Stromal cell of bone marrow (primary cell): ENCODE measurements at regions not wholly inside any gene's neighbourhood (a gene's known extent, or its start where the extent isn't known, plus 50 kb on each side); places are given as distances from the start of the nearest gene placed in this dataset.

Experiments
- DNase-seq: peaks from one replicate; pipeline ENCODE4 v3.0.0-alpha.2; 2012; ENCODE audit warnings: low read depth

DNA sequence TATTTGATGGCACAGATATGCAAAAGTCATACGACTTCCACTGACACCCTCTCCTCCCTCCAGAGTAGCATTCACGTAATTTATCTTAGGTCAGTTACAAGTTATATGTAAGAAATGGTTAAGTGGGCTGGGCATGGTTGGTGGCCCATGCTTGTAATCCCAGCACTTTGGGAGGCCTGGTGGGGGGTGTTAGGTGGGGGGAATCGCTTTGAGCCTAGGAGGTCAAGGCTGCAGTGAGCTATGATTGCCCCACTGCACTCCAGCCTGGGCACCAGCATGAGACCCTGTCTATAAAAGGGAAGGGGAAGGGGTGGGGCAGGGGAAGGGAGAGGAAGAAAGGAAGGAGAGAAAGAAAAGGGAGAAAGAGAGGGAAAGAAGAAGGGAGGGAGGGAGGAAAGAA is 202.8 kb downstream of the AUH start:
- DNase-seq: no peak

- no peak for DNase-seq
These were observed 202.0 kb downstream of the AUH start for GRCh38 chr9:91159664-91160121.

DNA sequence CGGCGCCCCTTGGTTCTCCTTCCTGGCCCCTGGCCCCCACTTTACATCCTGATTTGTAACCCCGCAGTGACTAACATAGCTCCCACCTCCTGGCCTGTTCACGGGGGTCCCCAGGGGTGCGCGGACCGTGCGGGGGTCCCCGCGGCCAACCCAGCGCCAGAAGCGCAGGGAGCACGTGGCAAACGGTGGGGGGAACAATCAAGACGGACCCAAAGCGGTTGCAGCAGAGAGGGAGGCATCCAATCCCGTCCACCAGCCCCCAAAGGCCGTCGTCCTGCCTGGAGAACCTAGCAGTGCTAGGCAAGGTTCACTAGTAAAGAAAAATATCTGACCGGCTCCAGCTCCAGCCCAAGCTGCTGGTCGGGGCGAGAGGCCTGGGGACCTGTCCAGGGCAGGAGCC is 201.5 kb downstream of the AUH start:
- DNase-seq: no peak

GRCh38 chr9:91160599-91161464 is 200.9 kb downstream of the AUH start:
- no peak for DNase-seq

DNA sequence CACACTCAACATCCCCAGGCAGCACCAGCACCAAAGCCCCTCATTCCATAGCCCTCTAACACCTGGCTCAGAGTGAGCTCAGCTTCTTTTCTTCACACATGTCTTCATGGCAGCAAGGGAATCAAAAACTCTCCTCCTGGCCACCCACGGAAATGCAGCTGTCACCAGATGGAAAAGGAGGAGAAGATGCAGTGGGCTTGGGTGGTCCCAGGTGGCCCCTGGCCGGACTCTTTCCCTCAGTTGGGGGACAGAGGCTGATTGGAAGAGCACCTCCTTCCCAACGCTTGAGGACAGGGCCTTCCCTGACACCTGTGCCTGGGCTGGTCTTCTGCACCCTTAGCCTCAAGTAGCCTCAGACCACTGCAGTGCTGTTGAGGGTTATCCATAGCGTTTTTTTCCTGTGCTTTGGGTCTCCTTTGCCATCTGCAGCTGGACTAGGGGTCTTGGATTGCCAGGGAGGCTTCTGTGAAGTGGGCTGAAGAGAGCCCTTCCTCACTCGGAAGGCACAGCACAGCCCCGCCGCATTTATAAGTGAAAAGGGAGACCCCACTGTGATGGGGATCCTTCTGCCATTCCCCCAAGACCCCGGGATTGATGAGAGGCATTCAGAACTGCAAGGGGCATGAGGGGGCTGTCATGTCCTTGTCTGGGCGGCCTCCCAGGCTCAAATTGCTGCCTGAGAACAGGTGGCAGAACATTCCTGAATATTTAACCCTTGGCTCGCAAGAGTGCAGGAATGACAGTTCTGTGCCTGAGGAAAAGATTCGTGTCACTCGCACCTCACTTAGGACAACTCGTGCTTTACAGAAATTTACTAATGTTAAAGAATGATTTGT is 200.0 kb downstream of the AUH start:
- no peak for DNase-seq

DNA sequence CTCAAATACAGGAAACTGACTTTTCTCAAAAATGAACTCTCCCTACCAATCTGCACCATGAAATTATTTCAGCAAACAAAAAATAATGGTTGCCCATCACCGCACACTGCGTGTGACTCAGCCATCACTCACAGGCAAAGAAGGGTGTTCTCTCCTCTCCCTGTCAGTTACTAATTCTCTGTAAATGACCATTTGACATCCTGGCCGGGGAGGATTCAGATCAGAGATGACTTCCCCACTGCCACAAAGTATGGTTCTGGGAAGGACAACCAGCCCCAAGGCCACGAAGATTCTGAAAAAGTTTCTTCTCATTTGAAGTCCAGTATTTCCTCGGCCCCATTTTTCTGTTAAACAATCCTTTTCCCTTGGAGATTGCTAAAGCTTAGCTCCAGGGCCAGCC is 199.4 kb downstream of the AUH start:
- peak; percentile 40 for DNase-seq

- DNase-seq: no peak
These were observed 198.8 kb downstream of the AUH start for GRCh38 chr9:91162784-91163443.

DNA sequence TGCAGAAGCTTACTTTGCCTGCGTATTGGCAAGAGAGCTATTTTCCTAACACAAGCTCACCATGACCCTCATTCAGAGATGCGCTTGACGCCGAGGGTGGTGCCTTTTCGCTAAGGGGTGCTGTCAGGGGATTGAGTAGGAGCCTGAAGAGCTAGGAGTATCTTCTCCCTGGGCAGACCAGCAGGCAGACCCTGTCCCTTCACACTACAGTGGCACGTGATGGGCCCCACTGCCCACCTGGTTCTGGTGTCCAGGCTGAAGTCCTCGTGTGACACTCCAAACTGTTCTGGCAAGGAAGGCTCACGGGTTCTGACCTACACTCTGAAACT is 198.3 kb downstream of the AUH start:
- no peak for DNase-seq

- no peak for DNase-seq
These were observed 197.8 kb downstream of the AUH start for GRCh38 chr9:91163773-91164471.
